Pancreas (tissue), 10 donors: ENCODE measurements at regions not wholly inside any gene's neighbourhood (a gene's known extent, or its start where the extent isn't known, plus 50 kb on each side); places are given as distances from the start of the nearest gene placed in this dataset.

Experiments
- ATAC-seq, 4 donors: fragments of 200-7000 bp; cut with Tn5 transposase; one replicate each; pipeline versions ENCODE4 v1.8.0 to v1.9.1; 2020; ENCODE audit warnings: mild to moderate bottlenecking in 4 of 4, moderate library complexity in 4 of 4
- DNase-seq, 6 donors: peaks; one replicate each; pipeline ENCODE4 v3.0.0-alpha.2; 2020
- FAIRE-seq: peaks from 2 replicates; lab custom pipeline; 2012; peaks lifted over from hg19 to GRCh38; lab: Jason Lieb, UNC
- H3K27ac ChIP-seq, 4 donors: fragments of 200-600 bp; sonication (generic); 1 replicate in 3 of 4; 2 replicates in 1 of 4; pipeline versions ENCODE4 v1.5.0 to v1.8.0; 2020
- H3K27me3 ChIP-seq, 4 donors: fragments of 200-600 bp; one replicate each; pipeline ENCODE4 v1.8.0; 2021
- H3K36me3 ChIP-seq, 3 donors: fragments of 200-600 bp; sonication (generic) in 1 of 3; one replicate each; pipeline versions ENCODE4 v1.5.0 to v1.8.0; 2020 to 2021
- H3K4me1 ChIP-seq, 3 donors: fragments of 200-600 bp; one replicate each; pipeline ENCODE4 v1.8.0; 2021
- H3K4me3 ChIP-seq, 4 donors: fragments of 200-600 bp; sonication (generic) in 2 of 4; one replicate each; pipeline versions ENCODE4 v1.5.0 to v1.8.0; 2020 to 2021
- H3K9me3 ChIP-seq, 4 donors: fragments of 200-600 bp; one replicate each; pipeline ENCODE4 v1.8.0; 2021
- CTCF ChIP-seq, 4 donors: fragments of 200-600 bp; sonication (generic) in 3 of 4; IDR thresholded peaks; one replicate each; pipeline versions ENCODE4 v1.5.0 to v1.8.0; 2021; ENCODE audit warnings: antibody characterized with exemption in 4 of 4
- WGBS, 2 donors: extraction: QIAGEN DNeasy Blood & Tissue Kit; methylation state at CpG; one replicate each; pipeline ENCODE4 v1.1.7; 2013; 5-methylcytosine and 5-hydroxymethylcytosine counted together
- intact Hi-C, 3 donors: fragments of 100-400 bp; cut with DNase I; formaldehyde crosslinking; loops; one replicate each; pipeline versions ENCODE4 v1.11.1 to v1.14.2; 2022
- donor health status: healthy with polysubstance abuse.
- donor health status: DM: no; HTN: no; CAD: no; lungs with moderate emphysema.
- donor health status: DM: no; HTN: no; CAD: no.
- donor health status: control.
- donor health status: control.
- donor health status: Bipolar disorder and iron deficiency.
- donor health status: DM: yes; HTN: yes; CAD: no.
- donor health status: DM: no; HTN: no; CAD: no.
- donor health status: DM: no; HTN: no; CAD: no.
- donor health status: DM: yes; HTN: yes; CAD: no.

- FAIRE-seq = no peak
- Histone ChIP-seq H3K9me3 (no peaks in the 10 kb centered on the region), H3K4me3 (no peak overlapping the region), H3K27me3 (peaks cover 0 to 6% (median 0%) of the 10 kb centered on the region in 4 donors), H3K36me3 (no peaks in the 10 kb centered on the region), H3K4me1 (no peaks in the 10 kb centered on the region), H3K27ac (no peak overlapping the region)
- WGBS, 2 donors = 25 to 28% methylated on average over 3 of the region's 3 CpGs
- no peak for DNase-seq
- no peak for TF ChIP-seq CTCF (IDR thresholded peaks at IDR 0.05)
- no peak for ATAC-seq
- intact Hi-C loops = no loop called here
Measured at GRCh38 chr12:5348057-5348456, 83.9 kb upstream of the NTF3 start.

DNA sequence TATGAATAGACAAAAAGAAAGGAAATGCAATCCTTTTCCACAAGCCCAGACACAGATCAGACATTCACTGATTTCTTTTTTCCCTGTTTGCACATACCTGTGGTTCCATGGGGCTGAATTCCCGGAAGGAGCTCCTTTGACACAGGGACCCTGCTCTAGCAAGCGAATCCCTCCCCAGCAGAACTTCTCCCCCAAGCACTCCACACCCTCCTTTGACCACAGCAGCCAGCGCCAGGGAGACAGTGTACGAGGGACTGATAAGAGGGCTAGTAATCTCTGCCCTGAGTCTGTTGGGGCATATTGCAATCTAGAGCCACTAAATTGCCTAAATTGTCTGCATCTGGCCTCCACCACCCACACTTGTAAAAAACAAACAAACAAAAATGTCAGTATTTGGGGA, 83.4 kb upstream of the NTF3 start:
- FAIRE-seq (no peak), DNase-seq (no peak), ATAC-seq (no peak)
- TF ChIP-seq CTCF (IDR thresholded peaks at IDR 0.05) = no peak
- H3K4me3 ChIP-seq = no peak overlapping the region
- H3K27me3 ChIP-seq = peaks cover 0 to 6% (median 0%) of the 10 kb centered on the region in 4 donors
- H3K9me3 ChIP-seq = no peaks in the 10 kb centered on the region
- WGBS, 2 donors = 14 to 15% methylated on average over 4 of the region's 4 CpGs
- no peaks in the 10 kb centered on the region for H3K4me1 ChIP-seq
- no peak overlapping the region for H3K27ac ChIP-seq
- intact Hi-C loops = no loop called here
- H3K36me3 ChIP-seq = no peaks in the 10 kb centered on the region

GRCh38 chr12:5364036-5364770, 67.7 kb upstream of the NTF3 start:
- no peak for DNase-seq
- H3K9me3 ChIP-seq = no peaks in the 10 kb centered on the region
- H3K27ac ChIP-seq = no peak overlapping the region
- H3K4me3 ChIP-seq = no peak overlapping the region
- intact Hi-C loops = no loop called here
- TF ChIP-seq CTCF (IDR thresholded peaks at IDR 0.05) = no peak
- H3K36me3 ChIP-seq = no peaks in the 10 kb centered on the region
- WGBS, 2 donors = 58 to 63% methylated on average over 5 of the region's 5 CpGs
- H3K27me3 ChIP-seq = no peaks in the 10 kb centered on the region
- no peak for ATAC-seq
- FAIRE-seq = no peak
- no peaks in the 10 kb centered on the region for H3K4me1 ChIP-seq

GRCh38 chr12:5369298-5369697, 62.6 kb upstream of the NTF3 start:
- Histone ChIP-seq H3K36me3 (no peaks in the 10 kb centered on the region), H3K4me1 (no peaks in the 10 kb centered on the region), H3K9me3 (no peaks in the 10 kb centered on the region), H3K27me3 (no peaks in the 10 kb centered on the region), H3K27ac (no peak overlapping the region), H3K4me3 (no peak overlapping the region)
- TF ChIP-seq CTCF (IDR thresholded peaks at IDR 0.05) = no peak
- FAIRE-seq = no peak
- ATAC-seq = no peak
- no peak for DNase-seq
- intact Hi-C loops = no loop called here
- 62 to 65% methylated on average over 6 of the region's 6 CpGs for WGBS, 2 donors

DNA sequence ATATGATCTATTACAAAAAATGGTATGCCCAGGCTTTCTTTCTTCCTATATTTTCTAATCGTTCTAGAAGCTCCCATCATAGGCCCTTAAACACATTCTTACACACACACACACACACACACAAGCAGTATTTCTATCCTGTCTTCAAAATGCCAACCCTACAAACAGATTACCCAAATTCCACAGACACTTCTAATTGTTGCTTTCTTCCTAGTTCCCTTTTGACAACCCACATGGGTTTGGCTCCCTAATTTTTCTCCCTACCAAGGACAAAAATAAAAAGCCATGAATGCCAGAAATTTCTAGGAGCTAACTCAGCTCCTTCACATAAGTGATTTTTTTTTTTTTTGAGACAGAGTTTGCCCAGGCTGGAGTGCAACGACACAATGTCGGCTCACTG, 60.3 kb upstream of the NTF3 start:
- Histone ChIP-seq H3K27ac (no peak overlapping the region), H3K4me1 (no peaks in the 10 kb centered on the region), H3K36me3 (no peaks in the 10 kb centered on the region), H3K9me3 (no peaks in the 10 kb centered on the region), H3K27me3 (no peaks in the 10 kb centered on the region), H3K4me3 (no peak overlapping the region)
- FAIRE-seq (no peak), DNase-seq (no peak), ATAC-seq (no peak)
- intact Hi-C loops = no loop called here
- TF ChIP-seq CTCF (IDR thresholded peaks at IDR 0.05) = no peak
- 67 to 68% methylated on average over 3 of the region's 3 CpGs for WGBS, 2 donors
